ENCODE measurements at regions not wholly inside any gene's neighbourhood (a gene's known extent, or its start where the extent isn't known, plus 50 kb on each side); places are given as distances from the start of the nearest gene placed in this dataset.

DNA sequence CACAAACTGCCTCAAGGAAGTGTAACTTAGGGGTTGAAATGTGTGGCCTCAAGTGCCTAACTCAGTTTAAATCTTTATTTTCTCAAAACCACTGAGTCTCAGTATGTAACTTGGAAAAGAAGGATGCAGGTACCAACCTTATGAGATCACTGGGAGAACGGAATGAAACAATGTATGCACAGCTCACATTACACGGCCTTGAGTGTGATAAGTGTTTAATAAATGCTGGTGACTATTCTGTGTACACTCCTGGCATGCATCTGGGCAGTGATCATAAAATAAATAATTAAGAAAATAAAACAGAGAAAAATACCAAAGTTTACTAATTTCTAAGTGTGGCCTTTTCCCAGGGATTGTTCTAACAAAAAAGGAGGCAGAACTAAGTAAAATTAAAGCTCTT is 974.5 kb upstream of the FLRT2 start:
- no peak overlapping the region for H3K4me3 ChIP-seq (ENCODE audit: low read depth, low read length)
- TF ChIP-seq POLR2A (IDR thresholded peaks at IDR 0.05; ENCODE audit: extremely low read depth, insufficient read length), result no peak
- TF ChIP-seq CTCF (IDR thresholded peaks at IDR 0.05; ENCODE audit: low read depth, low read length), result no peak
- TF ChIP-seq, protein P1, sequence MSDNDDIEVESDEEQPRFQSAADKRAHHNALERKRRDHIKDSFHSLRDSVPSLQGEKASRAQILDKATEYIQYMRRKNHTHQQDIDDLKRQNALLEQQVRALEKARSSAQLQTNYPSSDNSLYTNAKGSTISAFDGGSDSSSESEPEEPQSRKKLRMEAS (IDR thresholded peaks at IDR 0.05; ENCODE audit: low read depth, low read length), result no peak
- TF ChIP-seq MYC (IDR thresholded peaks at IDR 0.05; ENCODE audit: low read depth, low read length), result no peak
- no peak for DNase-seq (ENCODE audit: low read depth)

- no peak for DNase-seq (ENCODE audit: low read depth)
- no peak overlapping the region for H3K4me3 ChIP-seq (ENCODE audit: low read depth, low read length)
- TF ChIP-seq CTCF (IDR thresholded peaks at IDR 0.05; ENCODE audit: low read depth, low read length), result no peak
- TF ChIP-seq MYC (IDR thresholded peaks at IDR 0.05; ENCODE audit: low read depth, low read length), result no peak
- TF ChIP-seq POLR2A (IDR thresholded peaks at IDR 0.05; ENCODE audit: extremely low read depth, insufficient read length), result no peak
- TF ChIP-seq, protein P1 (IDR thresholded peaks at IDR 0.05; ENCODE audit: low read depth, low read length), result no peak
Measured at GRCh38 chr14:84566109-84566508, 963.8 kb upstream of the FLRT2 start.

GRCh38 chr14:84575681-84576080 is 954.3 kb upstream of the FLRT2 start:
- no peak overlapping the region for H3K4me3 ChIP-seq (ENCODE audit: low read depth, low read length)
- no peak for DNase-seq (ENCODE audit: low read depth)
- TF ChIP-seq MYC (IDR thresholded peaks at IDR 0.05; ENCODE audit: low read depth, low read length) (no peak), POLR2A (IDR thresholded peaks at IDR 0.05; ENCODE audit: extremely low read depth, insufficient read length) (no peak), CTCF (IDR thresholded peaks at IDR 0.05; ENCODE audit: low read depth, low read length) (no peak)
- TF ChIP-seq, protein P1 (IDR thresholded peaks at IDR 0.05; ENCODE audit: low read depth, low read length), result no peak

DNA sequence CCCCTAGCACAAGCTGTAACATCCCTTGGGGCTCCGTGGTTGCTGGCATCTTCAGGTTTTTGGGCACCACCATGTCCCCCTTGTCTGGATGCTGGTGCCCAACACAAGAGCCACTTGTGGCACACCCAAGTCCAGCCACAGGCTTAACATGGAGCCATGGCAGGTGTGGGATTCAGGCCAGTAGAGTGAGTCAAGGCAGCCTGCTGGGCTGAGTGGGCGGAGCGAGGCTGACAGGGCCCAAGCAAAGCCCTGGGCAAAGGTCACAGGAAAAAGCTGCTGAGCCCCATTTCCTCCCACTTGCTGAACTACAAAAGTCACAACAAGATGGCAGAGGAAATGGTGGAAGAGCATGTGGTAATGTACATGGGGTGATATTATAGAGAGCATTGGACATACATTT is 950.7 kb upstream of the FLRT2 start:
- DNase-seq (ENCODE audit: low read depth), result no peak
- TF ChIP-seq CTCF (IDR thresholded peaks at IDR 0.05; ENCODE audit: low read depth, low read length) (no peak), MYC (IDR thresholded peaks at IDR 0.05; ENCODE audit: low read depth, low read length) (no peak), POLR2A (IDR thresholded peaks at IDR 0.05; ENCODE audit: extremely low read depth, insufficient read length) (no peak)
- TF ChIP-seq, protein P1 (IDR thresholded peaks at IDR 0.05; ENCODE audit: low read depth, low read length), result no peak
- H3K4me3 ChIP-seq (ENCODE audit: low read depth, low read length), result no peak overlapping the region

GRCh38 chr14:84581041-84581440 is 948.9 kb upstream of the FLRT2 start:
- no peak for DNase-seq (ENCODE audit: low read depth)
- TF ChIP-seq POLR2A (IDR thresholded peaks at IDR 0.05; ENCODE audit: extremely low read depth, insufficient read length) (no peak), MYC (IDR thresholded peaks at IDR 0.05; ENCODE audit: low read depth, low read length) (no peak), CTCF (IDR thresholded peaks at IDR 0.05; ENCODE audit: low read depth, low read length) (no peak)
- TF ChIP-seq, protein P1 (IDR thresholded peaks at IDR 0.05; ENCODE audit: low read depth, low read length), result no peak
- H3K4me3 ChIP-seq (ENCODE audit: low read depth, low read length), result no peak overlapping the region

GRCh38 chr14:84584511-84584910 is 945.4 kb upstream of the FLRT2 start:
- H3K4me3 ChIP-seq (ENCODE audit: low read depth, low read length), result no peak overlapping the region
- no peak for TF ChIP-seq CTCF (IDR thresholded peaks at IDR 0.05; ENCODE audit: low read depth, low read length)
- TF ChIP-seq POLR2A (IDR thresholded peaks at IDR 0.05; ENCODE audit: extremely low read depth, insufficient read length), result no peak
- TF ChIP-seq, protein P1 (IDR thresholded peaks at IDR 0.05; ENCODE audit: low read depth, low read length), result no peak
- TF ChIP-seq MYC (IDR thresholded peaks at IDR 0.05; ENCODE audit: low read depth, low read length), result no peak
- DNase-seq (ENCODE audit: low read depth), result no peak

Data from NB4 (cell line).